ENCODE measurements at regions not wholly inside any gene's neighbourhood (a gene's known extent, or its start where the extent isn't known, plus 50 kb on each side); places are given as distances from the start of the nearest gene placed in this dataset.

DNA sequence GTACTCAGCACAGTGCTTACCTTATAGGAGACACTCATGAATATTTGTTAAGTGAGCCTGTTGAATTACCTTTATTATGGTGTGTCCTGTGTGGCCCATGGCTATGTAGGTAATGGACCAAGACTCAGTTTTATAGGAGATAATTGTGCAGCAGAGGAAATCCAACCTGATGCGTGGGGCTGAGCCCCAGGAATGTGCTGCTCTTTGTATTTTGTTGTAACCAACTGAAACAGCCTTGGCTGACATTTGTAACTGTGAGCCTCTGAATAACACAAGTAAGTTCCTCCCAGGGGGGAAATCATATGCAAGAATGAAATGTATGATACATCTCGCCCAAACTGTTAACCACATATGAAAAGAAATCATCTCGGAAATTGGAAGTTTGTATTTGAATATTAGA lies 364.2 kb upstream of the ZP4 start:
- TF ChIP-seq, protein P1, sequence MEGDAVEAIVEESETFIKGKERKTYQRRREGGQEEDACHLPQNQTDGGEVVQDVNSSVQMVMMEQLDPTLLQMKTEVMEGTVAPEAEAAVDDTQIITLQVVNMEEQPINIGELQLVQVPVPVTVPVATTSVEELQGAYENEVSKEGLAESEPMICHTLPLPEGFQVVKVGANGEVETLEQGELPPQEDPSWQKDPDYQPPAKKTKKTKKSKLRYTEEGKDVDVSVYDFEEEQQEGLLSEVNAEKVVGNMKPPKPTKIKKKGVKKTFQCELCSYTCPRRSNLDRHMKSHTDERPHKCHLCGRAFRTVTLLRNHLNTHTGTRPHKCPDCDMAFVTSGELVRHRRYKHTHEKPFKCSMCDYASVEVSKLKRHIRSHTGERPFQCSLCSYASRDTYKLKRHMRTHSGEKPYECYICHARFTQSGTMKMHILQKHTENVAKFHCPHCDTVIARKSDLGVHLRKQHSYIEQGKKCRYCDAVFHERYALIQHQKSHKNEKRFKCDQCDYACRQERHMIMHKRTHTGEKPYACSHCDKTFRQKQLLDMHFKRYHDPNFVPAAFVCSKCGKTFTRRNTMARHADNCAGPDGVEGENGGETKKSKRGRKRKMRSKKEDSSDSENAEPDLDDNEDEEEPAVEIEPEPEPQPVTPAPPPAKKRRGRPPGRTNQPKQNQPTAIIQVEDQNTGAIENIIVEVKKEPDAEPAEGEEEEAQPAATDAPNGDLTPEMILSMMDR (IDR thresholded peaks at IDR 0.05): no peak
- no peak for TF ChIP-seq POLR2A (IDR thresholded peaks at IDR 0.05)
